A673 (cell line): ENCODE measurements at regions not wholly inside any gene's neighbourhood (a gene's known extent, or its start where the extent isn't known, plus 50 kb on each side); places are given as distances from the start of the nearest gene placed in this dataset.

ENCODE experiments used
- BruUV-seq: library from RNA; stranded (reverse); fragments of 400-500 nt; replicated peaks from 2 replicates; lab custom pipeline; 2021; lab: Mats Ljungman, UMichigan
- CTCF ChIA-PET: fragments of 300-600 bp; sonication (Branson Sonifier 250); formaldehyde crosslinking; loops from one replicate; lab custom pipeline; 2022; ENCODE audit warnings: antibody characterized with exemption; lab: Charles Lee
- POLR2A ChIA-PET: fragments of 300-600 bp; sonication (Branson Sonifier 250); formaldehyde crosslinking; loops from one replicate; lab custom pipeline; 2022; ENCODE audit warnings: antibody characterized with exemption; ENCODE audit not compliant: low non-redundant PET; lab: Charles Lee
- DNase-seq: peaks from one replicate; pipeline ENCODE4 v3.0.0-alpha.2; 2015; ENCODE audit warnings: low spot score
- H3K27ac ChIP-seq: fragments of 200-600 bp; sonication (generic); 2 replicates; pipeline ENCODE4 v1.5.1; 2016; ENCODE audit warnings: mixed run types, low read depth, mild to moderate bottlenecking, mixed read lengths, antibody characterized with exemption, low read length; ENCODE audit not compliant: poor library complexity, severe bottlenecking
- H3K27me3 ChIP-seq: fragments of 200-600 bp; sonication (generic); replicated peaks from 2 replicates; pipeline ENCODE4 v1.6.1; 2017; ENCODE audit warnings: mixed run types, low read depth, mild to moderate bottlenecking, mixed read lengths, antibody characterized with exemption, low read length; ENCODE audit not compliant: insufficient read depth, poor library complexity
- H3K36me3 ChIP-seq: fragments of 200-600 bp; sonication (generic); 2 replicates; pipeline ENCODE4 v1.6.1; 2016; ENCODE audit warnings: mixed run types, mild to moderate bottlenecking, mixed read lengths, antibody characterized with exemption, low read length; ENCODE audit not compliant: insufficient read depth, poor library complexity, severe bottlenecking
- H3K4me1 ChIP-seq: fragments of 200-600 bp; sonication (generic); 2 replicates; pipeline ENCODE4 v1.6.1; 2017; ENCODE audit warnings: mixed run types, mild to moderate bottlenecking, mixed read lengths, antibody characterized with exemption, low read length; ENCODE audit not compliant: insufficient read depth, poor library complexity, severe bottlenecking
- H3K4me3 ChIP-seq: fragments of 200-600 bp; sonication (generic); 2 replicates; pipeline ENCODE4 v1.5.1; 2016; ENCODE audit warnings: low read depth, mixed run types, mild to moderate bottlenecking, mixed read lengths, low read length; ENCODE audit not compliant: poor library complexity, severe bottlenecking
- H3K9me3 ChIP-seq: fragments of 200-600 bp; sonication (generic); 2 replicates; pipeline ENCODE4 v1.6.1; 2016; ENCODE audit warnings: mixed run types, low read depth, mild to moderate bottlenecking, mixed read lengths, antibody characterized with exemption, low read length; ENCODE audit not compliant: poor library complexity, severe bottlenecking
- EZH2 ChIP-seq: fragments of 200-600 bp; sonication (generic); IDR thresholded peaks from 2 replicates; pipeline ENCODE4 v1.6.1; 2017; ENCODE audit warnings: borderline replicate concordance, low read depth, mild to moderate bottlenecking, mixed read lengths, antibody characterized with exemption, low read length; ENCODE audit not compliant: poor library complexity, severe bottlenecking
- intact Hi-C: fragments of 100-400 bp; cut with micrococcal nuclease; formaldehyde crosslinking; loops from one replicate; pipeline ENCODE4 v1.10.0; 2022; ENCODE audit not compliant: unreplicated experiment
- TF ChIP-seq, protein P1 (sequence below): fragments of 300-800, 200-600 bp; sonication (generic); conservative IDR thresholded peaks from 2 replicates; pipeline ENCODE4 v1.5.1; 2017; ENCODE audit warnings: low read depth, mild to moderate bottlenecking, antibody characterized with exemption, low read length, moderate library complexity, mixed read lengths

DNA sequence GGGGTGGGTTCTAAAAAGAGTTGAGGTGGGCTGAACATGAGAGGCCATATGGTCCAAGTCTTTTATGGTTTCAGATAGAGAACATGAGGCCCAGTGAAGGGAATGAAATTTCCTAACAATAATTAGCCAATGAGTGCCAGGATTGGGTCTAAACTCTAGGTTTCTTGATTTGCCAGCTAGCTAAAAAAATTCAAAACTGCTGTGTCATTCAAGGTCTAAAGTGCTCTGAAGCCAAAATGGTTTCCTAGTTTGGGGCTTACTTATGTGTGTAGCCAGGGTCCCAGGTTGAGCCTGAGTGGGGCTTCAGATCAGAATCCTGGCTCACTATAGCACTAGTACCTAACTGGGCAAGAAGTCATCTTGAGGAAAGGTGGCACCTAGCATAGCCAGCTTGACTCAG, 55.3 kb upstream of the SYN2 start:
- Histone ChIP-seq H3K4me3 (no peak overlapping the region), H3K9me3 (no peaks in the 10 kb centered on the region), H3K4me1 (no peaks in the 10 kb centered on the region), H3K36me3 (no peaks in the 10 kb centered on the region), H3K27ac (no peak overlapping the region), H3K27me3 (peaks cover 11% of the 10 kb centered on the region)
- POLR2A ChIA-PET, result no interaction called here
- TF ChIP-seq EZH2, result no peak
- TF ChIP-seq, protein P1, sequence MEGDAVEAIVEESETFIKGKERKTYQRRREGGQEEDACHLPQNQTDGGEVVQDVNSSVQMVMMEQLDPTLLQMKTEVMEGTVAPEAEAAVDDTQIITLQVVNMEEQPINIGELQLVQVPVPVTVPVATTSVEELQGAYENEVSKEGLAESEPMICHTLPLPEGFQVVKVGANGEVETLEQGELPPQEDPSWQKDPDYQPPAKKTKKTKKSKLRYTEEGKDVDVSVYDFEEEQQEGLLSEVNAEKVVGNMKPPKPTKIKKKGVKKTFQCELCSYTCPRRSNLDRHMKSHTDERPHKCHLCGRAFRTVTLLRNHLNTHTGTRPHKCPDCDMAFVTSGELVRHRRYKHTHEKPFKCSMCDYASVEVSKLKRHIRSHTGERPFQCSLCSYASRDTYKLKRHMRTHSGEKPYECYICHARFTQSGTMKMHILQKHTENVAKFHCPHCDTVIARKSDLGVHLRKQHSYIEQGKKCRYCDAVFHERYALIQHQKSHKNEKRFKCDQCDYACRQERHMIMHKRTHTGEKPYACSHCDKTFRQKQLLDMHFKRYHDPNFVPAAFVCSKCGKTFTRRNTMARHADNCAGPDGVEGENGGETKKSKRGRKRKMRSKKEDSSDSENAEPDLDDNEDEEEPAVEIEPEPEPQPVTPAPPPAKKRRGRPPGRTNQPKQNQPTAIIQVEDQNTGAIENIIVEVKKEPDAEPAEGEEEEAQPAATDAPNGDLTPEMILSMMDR, result no peak
- BruUV-seq, result no TSS peak
- CTCF ChIA-PET, result no interaction called here
- no peak for DNase-seq
- intact Hi-C loops, result no loop called here

DNA sequence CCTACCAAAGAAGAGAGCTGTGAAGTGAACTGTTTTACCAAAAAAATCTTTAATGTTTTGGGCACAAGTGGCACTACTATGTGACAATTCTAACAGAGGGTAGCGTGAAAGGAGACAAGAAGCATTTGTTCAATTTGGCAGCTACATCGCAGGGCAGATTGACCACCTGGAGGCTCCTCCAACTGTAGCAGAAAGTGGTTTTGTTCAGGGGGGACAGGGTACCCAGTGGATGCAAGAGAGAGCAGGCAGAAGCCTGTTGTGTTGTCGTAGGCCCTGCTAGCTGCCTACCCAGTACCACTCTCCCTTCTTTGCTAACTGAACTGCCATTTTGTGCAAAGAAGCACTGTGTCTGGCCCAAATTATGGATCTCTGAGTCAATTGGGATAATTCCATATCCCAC, 54.8 kb upstream of the SYN2 start:
- Histone ChIP-seq H3K4me3 (no peak overlapping the region), H3K27ac (no peak overlapping the region), H3K4me1 (no peaks in the 10 kb centered on the region), H3K9me3 (no peaks in the 10 kb centered on the region), H3K36me3 (no peaks in the 10 kb centered on the region), H3K27me3 (peaks cover 11% of the 10 kb centered on the region)
- no TSS peak for BruUV-seq
- TF ChIP-seq EZH2, result no peak
- TF ChIP-seq, protein P1, result no peak
- intact Hi-C loops, result no loop called here
- ChIA-PET POLR2A (no interaction called here), CTCF (no interaction called here)
- DNase-seq, result no peak

DNA sequence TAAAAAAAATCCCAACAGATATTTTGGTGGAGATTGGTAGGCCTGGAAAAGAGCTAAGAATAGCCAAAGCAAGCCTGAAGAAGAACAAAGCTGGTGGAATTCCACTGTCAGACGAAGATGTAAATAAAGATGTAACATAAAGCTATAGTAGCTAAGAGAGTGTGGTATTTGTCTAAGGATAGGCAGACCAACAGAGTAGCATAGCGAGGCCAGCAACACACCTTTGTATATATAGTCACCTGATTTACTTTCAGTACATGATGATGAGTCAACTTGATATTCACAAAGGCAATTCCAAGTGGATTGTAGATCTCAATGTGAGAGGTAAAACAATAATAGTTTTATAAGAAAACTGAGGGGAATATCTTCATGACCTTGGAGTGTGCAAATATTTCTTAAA, 53.6 kb upstream of the SYN2 start:
- intact Hi-C loops, result no loop called here
- Histone ChIP-seq H3K9me3 (no peaks in the 10 kb centered on the region), H3K4me1 (no peaks in the 10 kb centered on the region), H3K27me3 (peaks cover 11% of the 10 kb centered on the region), H3K36me3 (no peaks in the 10 kb centered on the region), H3K4me3 (no peak overlapping the region), H3K27ac (no peak overlapping the region)
- CTCF ChIA-PET, result no interaction called here
- DNase-seq, result no peak
- POLR2A ChIA-PET, result no interaction called here
- no peak for TF ChIP-seq EZH2
- TF ChIP-seq, protein P1, result no peak
- no TSS peak for BruUV-seq
